DMS114 treated with DMSO at 0.1 percent for 48 hours (cell line): ENCODE measurements at regions not wholly inside any gene's neighbourhood (a gene's known extent, or its start where the extent isn't known, plus 50 kb on each side); places are given as distances from the start of the nearest gene placed in this dataset.

ENCODE experiments used
- DNase-seq: peaks from one replicate; lab custom pipeline; 2025; ENCODE audit not compliant: unreplicated experiment; lab: John Stamatoyannopoulos, UW

- DNase-seq, result no peak
Observed at GRCh38 chr22:49078076-49078710, 749.5 kb downstream of the BRD1 start.

DNA sequence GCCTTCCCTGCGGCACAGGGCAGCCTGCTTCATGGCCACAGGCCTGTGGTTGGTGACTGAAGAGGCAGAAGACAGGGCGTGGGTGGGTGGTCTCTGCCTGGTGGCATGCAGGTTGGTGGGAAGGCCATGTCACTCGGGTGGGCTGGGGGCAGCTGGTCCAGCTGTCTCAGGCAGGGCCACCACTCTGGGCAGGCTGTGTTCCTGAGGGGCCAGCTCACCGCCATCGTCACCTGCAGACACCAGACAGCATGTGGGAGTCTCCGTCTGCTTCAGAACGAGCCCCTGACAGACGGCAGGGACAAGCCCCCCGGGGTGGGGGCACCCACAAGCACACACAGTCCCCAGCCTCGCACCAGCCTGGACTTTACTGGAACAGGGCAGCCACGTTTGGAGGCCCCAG lies 750.1 kb downstream of the BRD1 start:
- DNase-seq, result no peak

GRCh38 chr22:49077036-49077393 lies 750.7 kb downstream of the BRD1 start:
- DNase-seq, result no peak

DNA sequence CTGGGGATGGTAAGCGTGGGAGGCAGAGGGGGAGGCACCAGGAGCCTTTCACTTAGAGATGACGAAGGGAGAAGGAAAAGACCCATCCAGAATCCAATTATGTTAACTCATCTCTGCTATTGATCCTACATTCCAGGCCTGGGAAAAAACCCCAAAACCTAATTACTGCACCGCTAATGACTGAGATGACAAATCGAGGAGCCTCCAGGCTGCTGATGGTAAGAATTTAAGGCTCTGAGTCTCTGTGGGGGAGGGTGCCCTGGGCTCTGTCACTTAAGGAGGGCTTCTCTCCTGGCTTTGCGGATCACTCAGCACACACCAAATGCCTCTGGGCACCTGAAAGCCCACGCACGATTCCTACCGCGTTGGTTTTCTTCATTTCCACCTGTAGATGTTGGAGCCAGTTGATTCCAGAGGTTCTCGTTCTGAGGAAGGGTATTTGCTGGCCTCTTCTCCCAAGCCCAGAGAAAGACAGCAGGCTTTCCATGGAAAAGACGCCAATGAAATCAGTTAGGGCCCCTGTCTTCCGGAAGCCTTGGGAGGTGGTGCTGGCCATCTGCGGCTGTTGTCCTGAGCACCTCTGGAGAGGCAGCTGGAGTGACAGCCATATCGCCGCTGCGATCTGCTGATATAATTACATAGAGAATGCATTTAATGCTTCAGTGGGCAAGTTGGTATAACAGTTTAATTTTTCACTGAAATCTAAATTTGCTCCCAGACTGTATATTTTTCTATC lies 751.2 kb downstream of the BRD1 start:
- no peak for DNase-seq

- no peak for DNase-seq
Observed at GRCh38 chr22:49075150-49075549, 752.5 kb downstream of the BRD1 start.

DNA sequence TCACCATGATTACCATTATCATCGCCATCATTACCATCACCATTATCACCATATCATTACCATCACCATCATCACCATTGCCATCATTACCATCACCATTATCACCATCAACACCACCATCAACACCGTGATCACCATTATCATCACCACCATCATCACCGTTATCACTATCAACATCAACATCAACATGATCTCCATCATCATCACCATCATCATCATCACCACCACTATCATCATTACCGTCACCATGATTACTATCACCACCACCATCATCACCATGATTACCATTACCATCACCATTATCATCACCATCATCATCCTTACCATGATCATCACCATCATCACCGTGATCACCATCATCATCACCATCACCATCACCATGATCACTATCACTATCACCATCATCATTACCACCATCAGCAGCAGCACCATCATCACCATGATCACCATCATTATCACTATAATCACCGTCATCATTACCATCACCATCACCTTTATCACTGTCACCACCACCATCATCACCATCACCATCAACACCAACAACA lies 753.7 kb downstream of the BRD1 start:
- DNase-seq, result no peak

DNA sequence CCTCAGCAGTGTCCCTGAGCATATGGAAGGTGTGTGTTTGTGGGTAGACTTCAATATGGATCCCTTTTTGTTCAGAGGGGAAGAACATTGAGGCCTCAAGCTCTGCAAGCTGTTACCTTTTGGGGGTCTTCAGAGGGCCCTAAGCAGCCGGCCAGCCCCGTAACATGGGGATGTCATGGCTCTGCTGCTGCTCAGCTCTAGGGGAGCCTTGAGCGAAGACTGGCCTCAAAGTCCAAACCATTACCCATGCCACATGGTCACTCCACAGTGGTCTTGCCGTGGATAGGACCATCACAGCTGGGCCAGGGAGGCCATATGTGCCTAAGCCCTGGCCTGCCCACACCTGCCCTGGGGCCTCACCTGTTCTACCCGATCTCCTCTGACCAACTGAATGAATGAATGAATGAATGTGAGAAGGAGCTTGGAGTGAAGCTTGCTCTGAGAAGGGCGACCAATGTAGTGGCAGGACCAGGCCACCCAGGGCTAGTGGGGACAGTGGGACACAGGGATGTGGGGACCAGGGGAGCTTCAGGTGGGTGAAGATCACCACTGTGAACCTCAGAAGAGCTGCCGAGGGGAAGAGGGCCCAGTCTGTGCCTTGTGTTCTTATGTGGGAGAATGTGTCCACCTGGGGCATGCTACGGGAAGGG lies 754.6 kb downstream of the BRD1 start:
- DNase-seq, result no peak

DNA sequence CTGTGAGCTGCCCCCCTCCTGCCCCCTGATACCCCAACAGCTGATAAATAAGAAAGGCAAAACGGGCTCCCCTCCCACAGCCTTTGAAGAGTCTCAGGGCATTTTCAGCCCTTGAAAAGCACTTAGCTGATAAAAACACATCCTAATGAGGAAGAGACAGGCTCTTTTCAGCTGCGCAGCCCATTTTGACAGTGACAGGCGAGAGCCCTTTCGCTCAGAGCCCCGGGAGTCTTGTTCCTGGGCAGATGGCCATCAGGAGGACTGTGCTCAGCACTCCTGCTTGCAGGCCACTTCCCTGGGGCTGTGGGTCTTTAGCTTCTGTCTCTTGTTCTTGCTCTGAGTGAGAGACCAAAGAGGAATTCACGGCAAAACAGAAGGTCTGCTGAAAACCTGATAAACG lies 757.2 kb downstream of the BRD1 start:
- DNase-seq, result no peak

DNA sequence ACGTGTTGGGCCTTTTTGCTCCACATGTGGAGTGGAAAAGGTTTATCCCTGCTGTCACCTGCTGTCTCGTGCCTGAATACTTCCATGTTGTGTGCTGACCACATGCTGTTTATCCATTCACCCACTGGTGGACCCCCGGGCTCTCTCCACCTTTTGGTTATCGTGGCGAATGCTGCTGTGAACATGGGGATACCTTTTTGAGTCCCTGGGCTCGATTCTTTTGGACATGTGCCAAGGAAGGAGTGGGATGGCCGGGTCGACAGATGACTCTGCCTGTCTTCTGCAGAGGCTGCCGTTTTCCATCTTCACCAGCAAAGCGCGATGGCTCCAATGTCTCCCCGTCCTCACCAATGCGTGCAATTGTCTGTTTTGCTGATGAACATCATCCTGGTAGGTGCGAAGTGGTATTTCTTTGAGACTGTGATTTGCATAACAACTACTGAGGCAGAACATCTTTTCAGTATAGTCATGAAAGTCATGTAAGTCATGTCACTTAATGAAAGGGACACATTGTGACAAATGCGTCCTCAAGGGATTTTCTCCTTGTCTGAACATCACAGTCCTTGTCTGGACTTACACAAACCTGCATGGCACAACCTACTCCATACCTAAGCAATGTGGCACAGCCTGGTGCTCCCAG lies 758.7 kb downstream of the BRD1 start:
- no peak for DNase-seq

- DNase-seq, result no peak
Observed at GRCh38 chr22:49067504-49067903, 760.2 kb downstream of the BRD1 start.

DNA sequence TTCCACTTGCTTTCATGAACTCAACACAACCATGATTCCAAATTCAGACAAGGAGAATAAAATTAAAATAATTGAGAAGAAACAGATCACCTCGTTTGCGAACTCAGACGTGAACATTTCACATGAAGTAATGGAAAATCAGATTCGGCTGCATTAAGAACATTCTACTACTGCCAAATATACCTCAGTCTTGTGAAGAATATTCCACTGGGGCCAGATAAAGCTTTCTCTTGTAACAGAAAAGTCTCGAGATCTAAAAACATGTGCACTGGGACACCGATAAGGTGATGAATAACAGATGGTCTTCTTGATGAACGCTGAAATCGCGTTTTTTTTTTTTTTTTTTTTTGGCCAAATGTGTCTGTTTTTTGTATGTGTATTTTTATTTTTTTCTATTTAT lies 761.1 kb downstream of the BRD1 start:
- DNase-seq, result no peak

DNA sequence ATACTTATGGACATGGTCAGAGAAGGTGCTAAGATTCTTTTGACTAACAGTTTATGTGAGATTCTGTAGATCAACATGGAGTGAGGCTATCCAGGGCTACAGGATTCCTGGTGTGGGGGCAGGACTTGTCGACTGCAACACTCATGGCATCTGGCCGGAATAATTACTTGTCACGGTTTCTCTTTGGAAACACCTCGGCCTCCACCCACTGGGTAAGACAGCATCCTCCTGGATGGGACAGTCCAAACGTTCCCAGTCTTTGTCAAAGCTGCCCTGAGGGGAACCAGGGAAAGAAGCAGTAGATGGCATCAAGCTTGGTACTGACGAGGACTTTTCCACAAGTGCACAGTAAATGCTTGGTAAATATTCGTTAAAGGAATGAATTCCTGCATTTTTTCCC lies 762.8 kb downstream of the BRD1 start:
- DNase-seq, result no peak

GRCh38 chr22:49063545-49063890 lies 764.2 kb downstream of the BRD1 start:
- no peak for DNase-seq

DNA sequence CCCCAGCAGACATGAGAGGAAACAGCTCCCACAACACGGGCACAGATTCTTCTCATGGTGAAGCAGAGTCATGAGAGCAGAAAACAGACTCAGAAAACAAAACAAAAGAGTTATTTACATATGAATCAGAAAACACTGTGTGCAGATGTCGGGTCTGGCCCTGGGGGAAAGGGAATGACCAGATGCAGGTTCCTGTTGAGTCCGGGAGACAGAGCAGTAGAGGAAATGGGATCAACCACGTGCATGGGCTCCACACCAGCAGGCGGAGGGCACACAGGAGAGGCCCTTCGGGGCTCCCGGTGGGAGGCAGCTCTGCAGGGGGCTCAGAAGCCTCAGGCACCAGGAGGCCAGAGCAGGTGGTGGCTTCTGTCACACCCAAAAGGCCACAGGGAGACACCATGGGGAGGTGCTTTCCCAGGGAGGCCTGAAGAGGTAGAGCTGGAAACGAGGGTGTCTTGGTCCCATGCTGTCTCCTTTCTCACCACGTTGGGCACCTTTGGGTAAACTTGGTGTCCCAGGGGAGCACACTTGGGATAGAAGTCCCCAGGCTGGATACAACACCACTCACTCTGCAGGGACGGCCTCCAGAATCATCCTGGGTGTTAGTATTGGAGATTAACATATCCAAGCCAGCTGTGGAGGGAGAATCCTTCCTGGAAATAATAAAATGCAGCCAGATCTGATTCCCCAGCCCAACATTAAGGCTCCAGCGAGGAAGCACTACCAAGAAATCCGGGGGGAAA lies 764.7 kb downstream of the BRD1 start:
- DNase-seq, result no peak

GRCh38 chr22:49062155-49062801 lies 765.4 kb downstream of the BRD1 start:
- no peak for DNase-seq

GRCh38 chr22:49057910-49058309 lies 769.8 kb downstream of the BRD1 start:
- DNase-seq, result no peak

DNA sequence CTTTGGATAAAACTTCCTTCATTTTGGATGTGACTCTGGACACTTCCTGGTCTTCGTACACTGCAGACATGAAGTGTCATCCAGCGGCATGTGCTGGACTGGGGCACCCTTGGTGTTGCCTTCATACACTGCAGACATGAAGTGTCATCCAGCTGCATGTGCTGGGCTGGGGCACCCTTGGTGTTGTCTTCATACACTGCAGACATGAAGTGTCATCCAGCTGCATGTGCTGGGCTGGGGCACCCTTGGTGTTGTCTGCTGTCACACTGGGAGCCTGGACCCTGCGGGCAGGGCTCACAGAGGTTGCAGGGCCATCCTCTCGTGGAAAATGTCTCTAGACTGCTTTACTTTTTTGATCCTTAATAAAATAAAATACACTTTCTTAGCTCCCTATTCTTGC lies 771.4 kb downstream of the BRD1 start:
- no peak for DNase-seq

DNA sequence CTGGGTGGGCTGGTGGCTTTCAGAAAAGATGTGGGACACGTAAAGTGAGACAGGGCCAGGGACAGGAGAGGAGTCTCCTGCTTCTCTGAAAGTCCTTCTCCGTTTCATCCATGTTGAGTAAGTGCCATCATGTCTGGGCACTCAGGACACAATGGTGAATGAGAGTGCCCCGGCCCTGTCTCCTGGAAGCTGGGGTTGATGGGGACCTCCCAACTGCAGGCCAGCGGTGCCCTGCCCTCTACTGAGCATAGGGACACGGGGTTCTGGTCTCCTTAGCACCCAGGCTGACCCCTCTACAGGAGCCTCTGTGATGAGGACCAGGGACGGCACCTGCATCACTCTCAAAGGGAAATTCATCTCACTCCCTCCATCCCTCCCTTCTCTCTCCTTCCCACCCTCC lies 772.3 kb downstream of the BRD1 start:
- no peak for DNase-seq

DNA sequence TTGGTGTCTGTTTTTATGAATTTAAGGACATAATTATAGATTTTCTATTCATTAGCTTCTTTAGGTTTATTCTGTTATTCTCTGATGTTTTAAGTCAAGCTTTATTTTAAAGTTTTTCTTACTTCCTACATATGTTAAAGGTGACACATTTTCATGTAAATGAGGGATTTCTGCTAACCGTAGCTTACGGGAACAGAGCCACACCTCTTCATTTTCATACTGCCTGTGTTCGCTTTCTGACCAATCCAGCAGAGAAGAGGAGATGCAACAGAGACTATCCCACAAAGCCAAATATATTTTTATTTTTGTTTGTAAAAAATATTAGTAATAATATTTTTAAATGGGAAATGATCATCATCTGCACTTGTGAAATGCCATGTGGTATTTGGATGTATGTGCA lies 774.1 kb downstream of the BRD1 start:
- DNase-seq, result no peak

DNA sequence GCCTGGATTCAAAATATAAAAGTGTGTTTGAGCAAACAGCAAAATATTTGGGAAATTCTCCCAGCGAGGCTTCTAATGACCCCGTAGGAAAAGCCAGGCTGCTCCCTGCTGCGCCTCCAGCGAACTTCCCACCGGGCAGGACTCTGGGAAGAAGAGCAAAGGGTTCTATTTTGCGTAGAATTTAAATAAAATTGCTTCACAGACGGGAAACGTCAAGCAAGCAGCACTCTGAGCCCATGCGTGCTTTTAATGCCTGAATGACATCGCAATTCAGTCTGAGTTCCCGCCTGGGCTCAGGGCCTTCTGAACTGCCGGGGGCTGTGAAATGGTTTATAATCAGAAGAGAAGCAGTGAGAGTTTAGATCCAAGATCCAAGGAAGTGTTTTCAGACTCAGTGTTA lies 775.1 kb downstream of the BRD1 start:
- no peak for DNase-seq
